OCI-LY3 (cell line): ENCODE measurements at regions not wholly inside any gene's neighbourhood (a gene's known extent, or its start where the extent isn't known, plus 50 kb on each side); places are given as distances from the start of the nearest gene placed in this dataset.

Experiments
- H2AFZ ChIP-seq: fragments of 200-600, 300-600 bp; shearing (Covaris generic); 2 replicates; pipeline ENCODE4 v1.6.0; 2014; ENCODE audit warnings: antibody characterized with exemption, low read depth, low read length
- H3K27ac ChIP-seq: fragments of 200-600, 300-600 bp; sonication (generic); 2 replicates; pipeline ENCODE4 v1.5.1; 2014; ENCODE audit warnings: mild to moderate bottlenecking, low read length, moderate library complexity, mixed read lengths
- H3K27me3 ChIP-seq: fragments of 200-600, 300-600 bp; sonication (generic); 2 replicates; pipeline ENCODE4 v1.6.1; 2014; ENCODE audit warnings: low read depth, low read length, mixed read lengths
- H3K36me3 ChIP-seq: fragments of 200-600, 300-600 bp; sonication (generic); replicated peaks from 2 replicates; pipeline ENCODE3; 2014; ENCODE audit warnings: low read depth, low read length, mixed read lengths
- H3K4me1 ChIP-seq: fragments of 300-600, 200-600 bp; sonication (generic); 2 replicates; pipeline ENCODE4 v1.6.1; 2014; ENCODE audit warnings: low read length, mixed read lengths
- H3K4me2 ChIP-seq: fragments of 200-600, 300-600 bp; sonication (generic); 2 replicates; pipeline ENCODE4 v1.6.1; 2014; ENCODE audit warnings: low read length, mixed read lengths
- H3K4me3 ChIP-seq: fragments of 300-600, 200-600 bp; sonication (generic); 2 replicates; pipeline ENCODE4 v1.5.1; 2014; ENCODE audit warnings: antibody characterized with exemption, mild to moderate bottlenecking, low read length, moderate library complexity
- H3K79me2 ChIP-seq: fragments of 300-600, 200-600 bp; shearing (Covaris generic); 2 replicates; pipeline ENCODE4 v1.6.1; 2014; ENCODE audit warnings: mild to moderate bottlenecking, low read length, mixed read lengths
- H3K9ac ChIP-seq: fragments of 300-600, 200-600 bp; shearing (Covaris generic); 2 replicates; pipeline ENCODE4 v1.6.0; 2014; ENCODE audit warnings: mild to moderate bottlenecking, low read length, moderate library complexity
- H3K9me3 ChIP-seq: fragments of 200-600, 300-600 bp; shearing (Covaris generic); 2 replicates; pipeline ENCODE4 v1.6.1; 2014; ENCODE audit warnings: low read length, mixed read lengths; ENCODE audit not compliant: insufficient read depth
- H4K20me1 ChIP-seq: fragments of 200-600, 300-600 bp; sonication (generic); 2 replicates; pipeline ENCODE4 v1.6.1; 2016; ENCODE audit warnings: low read length, mixed read lengths; ENCODE audit not compliant: insufficient read depth
- CTCF ChIP-seq: fragments of 200-600, 300-600 bp; sonication (generic); IDR thresholded peaks from 2 replicates; pipeline ENCODE4 v1.5.1; 2014; ENCODE audit warnings: antibody characterized with exemption, low read length, low read depth
- EZH2phosphoT487 ChIP-seq: fragments of 200-600 bp; shearing (Covaris generic); IDR thresholded peaks from 2 replicates; pipeline ENCODE4 v1.6.1; 2018; ENCODE audit warnings: antibody characterized with exemption, mixed run types, low read depth

DNA sequence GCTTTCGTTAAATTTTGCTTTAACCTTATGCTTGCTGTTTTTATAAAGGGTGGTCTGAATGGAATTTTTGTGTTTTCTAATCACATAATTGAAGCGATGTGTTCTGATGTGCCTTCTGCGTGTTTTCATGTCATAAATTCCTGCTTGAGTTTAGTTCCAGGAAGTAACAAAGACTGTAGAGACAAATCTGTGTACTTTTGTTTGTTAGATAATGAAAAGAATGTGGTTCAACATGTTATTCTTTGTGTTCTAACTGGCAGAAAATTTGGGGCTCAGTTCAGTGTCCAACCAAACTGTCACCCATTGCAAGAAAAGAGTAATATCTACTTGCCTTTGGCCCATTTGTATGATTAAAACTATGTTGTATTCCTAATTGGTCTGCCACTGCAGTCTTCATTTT, 324.0 kb downstream of the DIPK2A start:
- H2AFZ ChIP-seq: no peak overlapping the region
- H3K27ac ChIP-seq: peak overlapping the region; percentile 25; the same call in 1 of the 2 replicates
- TF ChIP-seq EZH2phosphoT487 (no peak), CTCF (no peak)
- H3K79me2 ChIP-seq: no peaks in the 10 kb centered on the region
- peak overlapping the region; percentile 29; the same call in 1 of the 2 replicates for H3K9ac ChIP-seq
- H3K4me3 ChIP-seq: peak overlapping the region; percentile 55
- H3K4me1 ChIP-seq: peaks cover 41% of the 10 kb centered on the region
- 0 out of 2 replicates have a peak, but pooled peaks cover 7% of the 10 kb centered on the region for H3K9me3 ChIP-seq
- H3K27me3 ChIP-seq: no peaks in the 10 kb centered on the region
- H3K36me3 ChIP-seq: peaks cover 2% of the 10 kb centered on the region
- H4K20me1 ChIP-seq: no peaks in the 10 kb centered on the region
- H3K4me2 ChIP-seq: peak overlapping the region; percentile 76

- Histone ChIP-seq H3K27me3 (no peaks in the 10 kb centered on the region), H3K4me3 (no peak overlapping the region), H3K4me1 (peaks cover 41% of the 10 kb centered on the region), H3K27ac (no peak overlapping the region), H3K9ac (no peak overlapping the region), H3K79me2 (no peaks in the 10 kb centered on the region), H4K20me1 (no peaks in the 10 kb centered on the region), H3K36me3 (peaks cover 4% of the 10 kb centered on the region), H2AFZ (no peak overlapping the region), H3K4me2 (peak overlapping the region; percentile 11; the same call in 1 of the 2 replicates), H3K9me3 (0 out of 2 replicates have a peak, but pooled peaks cover 8% of the 10 kb centered on the region)
- no peak for TF ChIP-seq CTCF
- no peak for TF ChIP-seq EZH2phosphoT487
These were observed 325.2 kb downstream of the DIPK2A start for GRCh38 chr3:144296808-144297207.

DNA sequence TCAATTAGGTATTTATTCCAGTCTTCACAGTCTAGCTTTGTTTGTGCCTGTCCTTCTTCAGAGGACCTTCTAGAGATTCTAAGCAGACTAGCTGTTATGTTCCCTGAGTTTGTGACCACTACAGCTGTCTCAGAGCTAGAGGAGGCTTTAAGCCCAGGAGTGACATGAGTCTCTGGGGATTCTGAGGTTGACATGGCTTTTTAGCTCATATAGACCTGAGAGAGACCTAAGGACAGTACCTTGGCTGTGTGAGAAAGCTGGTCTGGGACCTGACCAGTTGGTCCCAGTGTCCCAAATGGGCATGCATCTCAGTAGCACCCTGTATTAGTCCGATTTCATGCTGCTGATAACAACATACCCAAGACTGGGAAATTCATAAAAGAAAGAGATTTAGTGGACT, 330.2 kb downstream of the DIPK2A start:
- Histone ChIP-seq H4K20me1 (no peaks in the 10 kb centered on the region), H3K9ac (no peak overlapping the region), H3K9me3 (0 out of 2 replicates have a peak, but pooled peaks cover 10% of the 10 kb centered on the region), H3K79me2 (no peaks in the 10 kb centered on the region), H3K4me1 (peaks cover 4% of the 10 kb centered on the region), H3K4me2 (no peak overlapping the region), H3K36me3 (peaks cover 13% of the 10 kb centered on the region), H3K27ac (no peak overlapping the region), H2AFZ (no peak overlapping the region), H3K27me3 (no peaks in the 10 kb centered on the region), H3K4me3 (no peak overlapping the region)
- no peak for TF ChIP-seq CTCF
- TF ChIP-seq EZH2phosphoT487: no peak

- Histone ChIP-seq H3K79me2 (no peaks in the 10 kb centered on the region), H3K27ac (no peak overlapping the region), H3K9ac (no peak overlapping the region), H3K4me3 (no peak overlapping the region), H3K36me3 (peaks cover 10% of the 10 kb centered on the region), H3K4me1 (peaks cover 7% of the 10 kb centered on the region), H3K27me3 (no peaks in the 10 kb centered on the region), H3K4me2 (no peak overlapping the region), H4K20me1 (no peaks in the 10 kb centered on the region), H3K9me3 (no peaks in the 10 kb centered on the region), H2AFZ (no peak overlapping the region)
- TF ChIP-seq EZH2phosphoT487: no peak
- no peak for TF ChIP-seq CTCF
These were observed 336.3 kb downstream of the DIPK2A start for GRCh38 chr3:144307951-144308350.
